ENCODE measurements at regions not wholly inside any gene's neighbourhood (a gene's known extent, or its start where the extent isn't known, plus 50 kb on each side); places are given as distances from the start of the nearest gene placed in this dataset.

GRCh38 chr5:54680998-54681397 lies 163.4 kb downstream of the SNX18 start:
- TF ChIP-seq SIN3A (IDR thresholded peaks at IDR 0.05; ENCODE audit: borderline replicate concordance, insufficient read depth, low read length) = no peak
- no peak for TF ChIP-seq POLR2AphosphoS5 (IDR thresholded peaks at IDR 0.05; ENCODE audit: low read depth, low read length)
- no peak for TF ChIP-seq TAF1 (IDR thresholded peaks at IDR 0.05; ENCODE audit: borderline replicate concordance, insufficient read depth, low read length)
- TF ChIP-seq REST (IDR thresholded peaks at IDR 0.05; ENCODE audit: insufficient read depth in 1 of 2, low read depth in 2 of 2, low read length in 2 of 2) = no peak

All from PFSK-1 (cell line).